ENCODE measurements at regions not wholly inside any gene's neighbourhood (a gene's known extent, or its start where the extent isn't known, plus 50 kb on each side); places are given as distances from the start of the nearest gene placed in this dataset.

DNA sequence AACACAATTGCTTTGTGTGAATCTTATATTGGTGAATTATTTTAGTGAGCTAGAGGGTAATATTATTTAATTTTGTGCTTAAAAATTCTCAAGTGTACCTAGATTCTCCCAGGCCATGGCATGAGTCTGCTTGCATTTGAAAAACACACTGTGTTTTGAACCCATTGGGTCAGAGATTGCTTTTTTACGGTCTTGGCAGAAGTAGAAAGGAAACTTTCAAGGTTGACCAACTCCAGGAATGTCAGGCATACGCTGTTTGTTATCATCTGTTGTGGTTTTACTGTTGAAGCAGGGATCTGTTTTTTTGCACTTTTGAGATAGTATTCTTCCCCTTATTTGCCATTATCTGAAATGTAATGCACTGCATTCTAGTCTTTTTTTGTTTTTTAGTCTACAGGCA is 377.4 kb downstream of the RPRM start:
- Histone ChIP-seq H3K27me3 (ENCODE audit: control insufficient read depth in 1 of 2, insufficient read depth in 2 of 2, low read length in 2 of 2) (no peaks in the 10 kb centered on the region), H2AFZ (ENCODE audit: low read length) (no peak overlapping the region), H3K79me2 (ENCODE audit: insufficient read depth, low read length) (no peaks in the 10 kb centered on the region), H3K9me3 (ENCODE audit: low read length) (no peaks in the 10 kb centered on the region), H3K4me1 (ENCODE audit: insufficient read depth, low read length) (no peaks in the 10 kb centered on the region), H4K20me1 (ENCODE audit: insufficient read depth, low read length) (no peaks in the 10 kb centered on the region), H3K36me3 (replicated peaks in 1 of 2; ENCODE audit: control insufficient read depth in 1 of 2, insufficient read depth in 2 of 2, low read length in 2 of 2) (no peaks in the 10 kb centered on the region), H3K4me3 (replicated peaks in 1 of 3; ENCODE audit: insufficient read depth in 1 of 3, low read depth in 2 of 3, low read length in 3 of 3) (no peak overlapping the region), H3K27ac (ENCODE audit: extremely low read length, insufficient read depth, low read length) (no peak overlapping the region), H3K9ac (ENCODE audit: insufficient read depth, low read depth, low read length) (no peak overlapping the region), H3K4me2 (ENCODE audit: low read depth, low read length) (no peak overlapping the region)
- WGBS (ENCODE audit: low lambda C conversion rate), result 0% methylated on average over 2 of the region's 2 CpGs
- ChIA-PET POLR2A (no interaction called here), CTCF (ENCODE audit: low intra/inter-chr PET ratio, low total read pairs) (no interaction called here)
- intact Hi-C loops (cut with micrococcal nuclease; ENCODE audit: unreplicated experiment), result no loop called here
- in situ Hi-C loops (cut with HindIII; ENCODE audit: extremely low pct_ligation_motif_present, low pct_unique_long_range_greater_than_20kb), result no loop called here
- FAIRE-seq (no peak), ATAC-seq (no peak), DNase-seq (ENCODE audit: low spot score) (peak; percentile 23)
- BruUV-seq (replicated peaks), result no TSS peak
- TF ChIP-seq KLF15 (CRISPR knock-in tag; IDR thresholded peaks at IDR 0.05; ENCODE audit: borderline replicate concordance), result no peak

DNA sequence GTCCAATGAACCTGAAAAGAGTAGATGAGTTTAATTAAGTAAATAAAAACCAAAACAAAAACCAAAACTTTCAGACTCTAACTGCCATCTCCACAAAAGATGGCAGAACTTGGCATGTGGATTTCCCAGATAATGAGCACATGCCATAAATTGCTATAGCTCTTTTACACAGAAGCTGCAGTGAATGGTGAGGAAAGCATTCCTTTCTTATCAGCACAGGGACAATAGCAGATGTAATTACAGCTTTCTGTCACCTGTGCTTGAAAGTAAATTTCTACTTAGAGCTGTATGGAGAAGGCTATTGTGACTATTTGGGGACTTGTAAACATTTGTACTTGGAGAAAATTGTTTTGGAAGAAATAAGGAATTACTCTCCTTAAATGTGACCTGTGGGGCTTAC is 378.4 kb downstream of the RPRM start:
- POLR2A ChIA-PET, result no interaction called here
- TF ChIP-seq, protein P1, sequence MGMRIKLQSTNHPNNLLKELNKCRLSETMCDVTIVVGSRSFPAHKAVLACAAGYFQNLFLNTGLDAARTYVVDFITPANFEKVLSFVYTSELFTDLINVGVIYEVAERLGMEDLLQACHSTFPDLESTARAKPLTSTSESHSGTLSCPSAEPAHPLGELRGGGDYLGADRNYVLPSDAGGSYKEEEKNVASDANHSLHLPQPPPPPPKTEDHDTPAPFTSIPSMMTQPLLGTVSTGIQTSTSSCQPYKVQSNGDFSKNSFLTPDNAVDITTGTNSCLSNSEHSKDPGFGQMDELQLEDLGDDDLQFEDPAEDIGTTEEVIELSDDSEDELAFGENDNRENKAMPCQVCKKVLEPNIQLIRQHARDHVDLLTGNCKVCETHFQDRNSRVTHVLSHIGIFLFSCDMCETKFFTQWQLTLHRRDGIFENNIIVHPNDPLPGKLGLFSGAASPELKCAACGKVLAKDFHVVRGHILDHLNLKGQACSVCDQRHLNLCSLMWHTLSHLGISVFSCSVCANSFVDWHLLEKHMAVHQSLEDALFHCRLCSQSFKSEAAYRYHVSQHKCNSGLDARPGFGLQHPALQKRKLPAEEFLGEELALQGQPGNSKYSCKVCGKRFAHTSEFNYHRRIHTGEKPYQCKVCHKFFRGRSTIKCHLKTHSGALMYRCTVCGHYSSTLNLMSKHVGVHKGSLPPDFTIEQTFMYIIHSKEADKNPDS (CRISPR knock-in tag; IDR thresholded peaks at IDR 0.05), result no peak
- TF ChIP-seq KLF6 (CRISPR knock-in tag; IDR thresholded peaks at IDR 0.05) (no peak), ZNF878 (CRISPR knock-in tag; IDR thresholded peaks at IDR 0.05) (no peak), NBN (conservative IDR thresholded peaks at IDR 0.05) (no peak), TEAD2 (CRISPR knock-in tag; IDR thresholded peaks at IDR 0.05) (no peak)
- TF ChIP-seq, protein P2, sequence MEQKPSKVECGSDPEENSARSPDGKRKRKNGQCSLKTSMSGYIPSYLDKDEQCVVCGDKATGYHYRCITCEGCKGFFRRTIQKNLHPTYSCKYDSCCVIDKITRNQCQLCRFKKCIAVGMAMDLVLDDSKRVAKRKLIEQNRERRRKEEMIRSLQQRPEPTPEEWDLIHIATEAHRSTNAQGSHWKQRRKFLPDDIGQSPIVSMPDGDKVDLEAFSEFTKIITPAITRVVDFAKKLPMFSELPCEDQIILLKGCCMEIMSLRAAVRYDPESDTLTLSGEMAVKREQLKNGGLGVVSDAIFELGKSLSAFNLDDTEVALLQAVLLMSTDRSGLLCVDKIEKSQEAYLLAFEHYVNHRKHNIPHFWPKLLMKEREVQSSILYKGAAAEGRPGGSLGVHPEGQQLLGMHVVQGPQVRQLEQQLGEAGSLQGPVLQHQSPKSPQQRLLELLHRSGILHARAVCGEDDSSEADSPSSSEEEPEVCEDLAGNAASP (CRISPR knock-in tag; IDR thresholded peaks at IDR 0.05; ENCODE audit: borderline replicate concordance), result no peak
- TF ChIP-seq, protein P3, sequence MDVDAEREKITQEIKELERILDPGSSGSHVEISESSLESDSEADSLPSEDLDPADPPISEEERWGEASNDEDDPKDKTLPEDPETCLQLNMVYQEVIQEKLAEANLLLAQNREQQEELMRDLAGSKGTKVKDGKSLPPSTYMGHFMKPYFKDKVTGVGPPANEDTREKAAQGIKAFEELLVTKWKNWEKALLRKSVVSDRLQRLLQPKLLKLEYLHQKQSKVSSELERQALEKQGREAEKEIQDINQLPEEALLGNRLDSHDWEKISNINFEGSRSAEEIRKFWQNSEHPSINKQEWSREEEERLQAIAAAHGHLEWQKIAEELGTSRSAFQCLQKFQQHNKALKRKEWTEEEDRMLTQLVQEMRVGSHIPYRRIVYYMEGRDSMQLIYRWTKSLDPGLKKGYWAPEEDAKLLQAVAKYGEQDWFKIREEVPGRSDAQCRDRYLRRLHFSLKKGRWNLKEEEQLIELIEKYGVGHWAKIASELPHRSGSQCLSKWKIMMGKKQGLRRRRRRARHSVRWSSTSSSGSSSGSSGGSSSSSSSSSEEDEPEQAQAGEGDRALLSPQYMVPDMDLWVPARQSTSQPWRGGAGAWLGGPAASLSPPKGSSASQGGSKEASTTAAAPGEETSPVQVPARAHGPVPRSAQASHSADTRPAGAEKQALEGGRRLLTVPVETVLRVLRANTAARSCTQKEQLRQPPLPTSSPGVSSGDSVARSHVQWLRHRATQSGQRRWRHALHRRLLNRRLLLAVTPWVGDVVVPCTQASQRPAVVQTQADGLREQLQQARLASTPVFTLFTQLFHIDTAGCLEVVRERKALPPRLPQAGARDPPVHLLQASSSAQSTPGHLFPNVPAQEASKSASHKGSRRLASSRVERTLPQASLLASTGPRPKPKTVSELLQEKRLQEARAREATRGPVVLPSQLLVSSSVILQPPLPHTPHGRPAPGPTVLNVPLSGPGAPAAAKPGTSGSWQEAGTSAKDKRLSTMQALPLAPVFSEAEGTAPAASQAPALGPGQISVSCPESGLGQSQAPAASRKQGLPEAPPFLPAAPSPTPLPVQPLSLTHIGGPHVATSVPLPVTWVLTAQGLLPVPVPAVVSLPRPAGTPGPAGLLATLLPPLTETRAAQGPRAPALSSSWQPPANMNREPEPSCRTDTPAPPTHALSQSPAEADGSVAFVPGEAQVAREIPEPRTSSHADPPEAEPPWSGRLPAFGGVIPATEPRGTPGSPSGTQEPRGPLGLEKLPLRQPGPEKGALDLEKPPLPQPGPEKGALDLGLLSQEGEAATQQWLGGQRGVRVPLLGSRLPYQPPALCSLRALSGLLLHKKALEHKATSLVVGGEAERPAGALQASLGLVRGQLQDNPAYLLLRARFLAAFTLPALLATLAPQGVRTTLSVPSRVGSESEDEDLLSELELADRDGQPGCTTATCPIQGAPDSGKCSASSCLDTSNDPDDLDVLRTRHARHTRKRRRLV (CRISPR knock-in tag; IDR thresholded peaks at IDR 0.05), result no peak
- TF ChIP-seq, protein P4, sequence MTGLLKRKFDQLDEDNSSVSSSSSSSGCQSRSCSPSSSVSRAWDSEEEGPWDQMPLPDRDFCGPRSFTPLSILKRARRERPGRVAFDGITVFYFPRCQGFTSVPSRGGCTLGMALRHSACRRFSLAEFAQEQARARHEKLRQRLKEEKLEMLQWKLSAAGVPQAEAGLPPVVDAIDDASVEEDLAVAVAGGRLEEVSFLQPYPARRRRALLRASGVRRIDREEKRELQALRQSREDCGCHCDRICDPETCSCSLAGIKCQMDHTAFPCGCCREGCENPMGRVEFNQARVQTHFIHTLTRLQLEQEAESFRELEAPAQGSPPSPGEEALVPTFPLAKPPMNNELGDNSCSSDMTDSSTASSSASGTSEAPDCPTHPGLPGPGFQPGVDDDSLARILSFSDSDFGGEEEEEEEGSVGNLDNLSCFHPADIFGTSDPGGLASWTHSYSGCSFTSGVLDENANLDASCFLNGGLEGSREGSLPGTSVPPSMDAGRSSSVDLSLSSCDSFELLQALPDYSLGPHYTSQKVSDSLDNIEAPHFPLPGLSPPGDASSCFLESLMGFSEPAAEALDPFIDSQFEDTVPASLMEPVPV (CRISPR knock-in tag; IDR thresholded peaks at IDR 0.05), result no peak

More for the DNA sequence above, 378.4 kb downstream of the RPRM start:
- Histone ChIP-seq H3K4me3 (replicated peaks in 1 of 3; ENCODE audit: insufficient read depth in 1 of 3, low read depth in 2 of 3, low read length in 3 of 3) (no peak overlapping the region), H3K79me2 (ENCODE audit: insufficient read depth, low read length) (no peaks in the 10 kb centered on the region), H3K4me1 (ENCODE audit: insufficient read depth, low read length) (no peaks in the 10 kb centered on the region), H3K27ac (ENCODE audit: extremely low read length, insufficient read depth, low read length) (no peak overlapping the region), H4K20me1 (ENCODE audit: insufficient read depth, low read length) (no peaks in the 10 kb centered on the region), H2AFZ (ENCODE audit: low read length) (no peak overlapping the region), H3K9me3 (ENCODE audit: low read length) (no peaks in the 10 kb centered on the region), H3K27me3 (ENCODE audit: control insufficient read depth in 1 of 2, insufficient read depth in 2 of 2, low read length in 2 of 2) (no peaks in the 10 kb centered on the region), H3K4me2 (ENCODE audit: low read depth, low read length) (no peak overlapping the region), H3K9ac (ENCODE audit: insufficient read depth, low read depth, low read length) (no peak overlapping the region), H3K36me3 (replicated peaks in 1 of 2; ENCODE audit: control insufficient read depth in 1 of 2, insufficient read depth in 2 of 2, low read length in 2 of 2) (no peaks in the 10 kb centered on the region)
- no peak for DNase-seq (ENCODE audit: low spot score)
- no TSS peak for BruUV-seq (replicated peaks)
- no peak for ATAC-seq
- no peak for FAIRE-seq
- intact Hi-C loops (cut with micrococcal nuclease; ENCODE audit: unreplicated experiment) (no loop called here), in situ Hi-C loops (cut with HindIII; ENCODE audit: extremely low pct_ligation_motif_present, low pct_unique_long_range_greater_than_20kb) (no loop called here)
- CTCF ChIA-PET (ENCODE audit: low intra/inter-chr PET ratio, low total read pairs), result no interaction called here

All from HepG2 (cell line).